ENCODE measurements at regions not wholly inside any gene's neighbourhood (a gene's known extent, or its start where the extent isn't known, plus 50 kb on each side); places are given as distances from the start of the nearest gene placed in this dataset.

GRCh38 chr9:3672399-3672798 lies 146.6 kb upstream of the RFX3 start:
- TF ChIP-seq, protein P1, sequence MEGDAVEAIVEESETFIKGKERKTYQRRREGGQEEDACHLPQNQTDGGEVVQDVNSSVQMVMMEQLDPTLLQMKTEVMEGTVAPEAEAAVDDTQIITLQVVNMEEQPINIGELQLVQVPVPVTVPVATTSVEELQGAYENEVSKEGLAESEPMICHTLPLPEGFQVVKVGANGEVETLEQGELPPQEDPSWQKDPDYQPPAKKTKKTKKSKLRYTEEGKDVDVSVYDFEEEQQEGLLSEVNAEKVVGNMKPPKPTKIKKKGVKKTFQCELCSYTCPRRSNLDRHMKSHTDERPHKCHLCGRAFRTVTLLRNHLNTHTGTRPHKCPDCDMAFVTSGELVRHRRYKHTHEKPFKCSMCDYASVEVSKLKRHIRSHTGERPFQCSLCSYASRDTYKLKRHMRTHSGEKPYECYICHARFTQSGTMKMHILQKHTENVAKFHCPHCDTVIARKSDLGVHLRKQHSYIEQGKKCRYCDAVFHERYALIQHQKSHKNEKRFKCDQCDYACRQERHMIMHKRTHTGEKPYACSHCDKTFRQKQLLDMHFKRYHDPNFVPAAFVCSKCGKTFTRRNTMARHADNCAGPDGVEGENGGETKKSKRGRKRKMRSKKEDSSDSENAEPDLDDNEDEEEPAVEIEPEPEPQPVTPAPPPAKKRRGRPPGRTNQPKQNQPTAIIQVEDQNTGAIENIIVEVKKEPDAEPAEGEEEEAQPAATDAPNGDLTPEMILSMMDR (IDR thresholded peaks at IDR 0.05; ENCODE audit: unreplicated experiment) = no peak
- no peak overlapping the region for H3K4me3 Mint-ChIP-seq (ENCODE audit: unreplicated experiment)
- no peaks in the 10 kb centered on the region for H3K4me1 Mint-ChIP-seq (ENCODE audit: unreplicated experiment)
- peaks cover 1% of the 10 kb centered on the region for H3K27me3 Mint-ChIP-seq (ENCODE audit: unreplicated experiment)
- H3K27ac Mint-ChIP-seq (ENCODE audit: unreplicated experiment) = no peak overlapping the region
- no peaks in the 10 kb centered on the region for H3K9me3 Mint-ChIP-seq (ENCODE audit: unreplicated experiment)
- no peak for DNase-seq (ENCODE audit: low spot score)
- no peaks in the 10 kb centered on the region for H3K36me3 Mint-ChIP-seq (ENCODE audit: low read depth, unreplicated experiment)

GRCh38 chr9:3664044-3664443 lies 138.2 kb upstream of the RFX3 start:
- Mint-ChIP-seq H3K9me3 (ENCODE audit: unreplicated experiment) (no peaks in the 10 kb centered on the region), H3K36me3 (ENCODE audit: low read depth, unreplicated experiment) (no peaks in the 10 kb centered on the region), H3K27ac (ENCODE audit: unreplicated experiment) (no peak overlapping the region), H3K4me1 (ENCODE audit: unreplicated experiment) (peaks cover 2% of the 10 kb centered on the region), H3K27me3 (ENCODE audit: unreplicated experiment) (no peaks in the 10 kb centered on the region), H3K4me3 (ENCODE audit: unreplicated experiment) (no peak overlapping the region)
- TF ChIP-seq, protein P1 (IDR thresholded peaks at IDR 0.05; ENCODE audit: unreplicated experiment) = no peak
- DNase-seq (ENCODE audit: low spot score) = no peak

GRCh38 chr9:3662671-3663070 lies 136.9 kb upstream of the RFX3 start:
- H3K36me3 Mint-ChIP-seq (ENCODE audit: low read depth, unreplicated experiment) = no peaks in the 10 kb centered on the region
- TF ChIP-seq, protein P1 (IDR thresholded peaks at IDR 0.05; ENCODE audit: unreplicated experiment) = no peak
- H3K4me3 Mint-ChIP-seq (ENCODE audit: unreplicated experiment) = no peak overlapping the region
- no peak overlapping the region for H3K27ac Mint-ChIP-seq (ENCODE audit: unreplicated experiment)
- no peak for DNase-seq (ENCODE audit: low spot score)
- H3K27me3 Mint-ChIP-seq (ENCODE audit: unreplicated experiment) = peaks cover 2% of the 10 kb centered on the region
- no peaks in the 10 kb centered on the region for H3K9me3 Mint-ChIP-seq (ENCODE audit: unreplicated experiment)
- peaks cover 2% of the 10 kb centered on the region for H3K4me1 Mint-ChIP-seq (ENCODE audit: unreplicated experiment)

DNA sequence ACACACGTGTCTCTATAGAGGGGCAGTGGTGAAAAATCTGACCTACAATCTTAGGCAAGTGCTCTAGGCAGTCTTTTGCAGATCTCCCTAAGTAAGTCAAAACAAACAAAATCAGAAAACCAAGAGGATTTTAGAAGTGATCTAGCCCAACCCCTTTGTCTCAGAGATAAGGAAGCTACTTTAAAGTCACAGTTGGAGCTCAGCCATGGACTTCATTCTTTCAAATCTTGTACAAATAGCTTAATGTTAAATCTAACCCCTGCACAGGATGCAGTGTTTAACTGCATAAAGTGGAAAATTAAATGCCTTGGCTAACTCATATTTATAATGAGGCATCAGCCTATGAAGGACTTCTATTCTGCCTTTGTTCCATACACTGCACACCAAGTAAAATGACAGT lies 135.1 kb upstream of the RFX3 start:
- H3K27me3 Mint-ChIP-seq (ENCODE audit: unreplicated experiment) = peaks cover 2% of the 10 kb centered on the region
- DNase-seq (ENCODE audit: low spot score) = no peak
- no peaks in the 10 kb centered on the region for H3K36me3 Mint-ChIP-seq (ENCODE audit: low read depth, unreplicated experiment)
- TF ChIP-seq, protein P1 (IDR thresholded peaks at IDR 0.05; ENCODE audit: unreplicated experiment) = no peak
- no peak overlapping the region for H3K27ac Mint-ChIP-seq (ENCODE audit: unreplicated experiment)
- H3K4me1 Mint-ChIP-seq (ENCODE audit: unreplicated experiment) = peaks cover 2% of the 10 kb centered on the region
- H3K4me3 Mint-ChIP-seq (ENCODE audit: unreplicated experiment) = no peak overlapping the region
- H3K9me3 Mint-ChIP-seq (ENCODE audit: unreplicated experiment) = no peaks in the 10 kb centered on the region

DNA sequence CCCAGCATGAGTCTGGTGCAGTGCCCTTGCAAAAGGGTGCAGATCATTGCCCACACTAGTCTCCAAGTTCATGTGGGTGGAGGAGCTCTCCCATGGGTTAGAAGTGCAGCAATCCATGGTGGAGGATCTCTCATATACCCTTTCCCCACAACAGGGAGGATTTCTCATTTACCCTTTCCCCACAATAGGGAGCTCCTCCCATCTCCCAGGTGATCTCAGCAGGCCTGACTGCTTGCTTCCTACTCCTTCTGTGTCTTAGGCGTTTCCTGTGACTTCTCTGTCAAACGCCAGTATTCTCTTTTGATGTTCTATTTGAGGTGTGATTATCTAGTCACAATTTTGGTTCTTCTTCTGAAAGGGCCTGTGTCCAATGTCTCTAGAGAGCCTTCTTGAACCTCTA lies 133.8 kb upstream of the RFX3 start:
- TF ChIP-seq, protein P1 (IDR thresholded peaks at IDR 0.05; ENCODE audit: unreplicated experiment) = no peak
- H3K27ac Mint-ChIP-seq (ENCODE audit: unreplicated experiment) = no peak overlapping the region
- H3K9me3 Mint-ChIP-seq (ENCODE audit: unreplicated experiment) = no peaks in the 10 kb centered on the region
- peaks cover 4% of the 10 kb centered on the region for H3K27me3 Mint-ChIP-seq (ENCODE audit: unreplicated experiment)
- peaks cover 2% of the 10 kb centered on the region for H3K4me1 Mint-ChIP-seq (ENCODE audit: unreplicated experiment)
- DNase-seq (ENCODE audit: low spot score) = no peak
- H3K36me3 Mint-ChIP-seq (ENCODE audit: low read depth, unreplicated experiment) = no peaks in the 10 kb centered on the region
- H3K4me3 Mint-ChIP-seq (ENCODE audit: unreplicated experiment) = no peak overlapping the region

Measured in endothelial cell (in vitro differentiated cells).